Parathyroid adenoma (tissue), 2 donors: ENCODE measurements at regions not wholly inside any gene's neighbourhood (a gene's known extent, or its start where the extent isn't known, plus 50 kb on each side); places are given as distances from the start of the nearest gene placed in this dataset.

Source experiments
- H2AFZ ChIP-seq: fragments of 300-600 bp; sonication (generic); one replicate; pipeline ENCODE4 v1.7.0; 2017; ENCODE audit warnings: antibody characterized with exemption, mild to moderate bottlenecking
- H3K27ac ChIP-seq: fragments of 300-600 bp; sonication (generic); one replicate; pipeline ENCODE4 v1.7.0; 2017
- H3K27me3 ChIP-seq: fragments of 300-600 bp; sonication (generic); one replicate; pipeline ENCODE4 v1.7.0; 2017; ENCODE audit warnings: low read length; ENCODE audit not compliant: control insufficient read depth, insufficient read depth
- H3K36me3 ChIP-seq: fragments of 300-600 bp; sonication (generic); one replicate; pipeline ENCODE4 v1.7.0; 2017; ENCODE audit warnings: low read length; ENCODE audit not compliant: control insufficient read depth, insufficient read depth
- H3K4me1 ChIP-seq: fragments of 300-600 bp; sonication (generic); one replicate; pipeline ENCODE4 v1.7.0; 2017; ENCODE audit warnings: control low read depth
- H3K4me2 ChIP-seq: fragments of 300-600 bp; sonication (generic); one replicate; pipeline ENCODE4 v1.7.0; 2017; ENCODE audit warnings: low read length
- H3K4me3 ChIP-seq: fragments of 300-600 bp; sonication (generic); one replicate; pipeline ENCODE4 v1.7.0; 2017; ENCODE audit warnings: low read depth, low read length
- H3K79me2 ChIP-seq: fragments of 300-600 bp; sonication (generic); one replicate; pipeline ENCODE4 v1.7.0; 2017; ENCODE audit warnings: control low read depth
- H3K9ac ChIP-seq: fragments of 300-600 bp; sonication (generic); one replicate; pipeline ENCODE4 v1.7.0; 2017; ENCODE audit warnings: mild to moderate bottlenecking
- H3K9me3 ChIP-seq: fragments of 300-600 bp; sonication (generic); one replicate; pipeline ENCODE4 v1.7.0; 2017; ENCODE audit warnings: low read length; ENCODE audit not compliant: control insufficient read depth
- TF ChIP-seq, protein P1 (sequence below): fragments of 300-600 bp; sonication (generic); IDR thresholded peaks from one replicate; pipeline ENCODE4 v1.7.0; 2017; ENCODE audit warnings: antibody characterized with exemption, mild to moderate bottlenecking
- donor health status: primary hyperparathyroidism.

- no peaks in the 10 kb centered on the region for H3K9me3 ChIP-seq
- no peak overlapping the region for H3K27ac ChIP-seq
- H3K9ac ChIP-seq, result no peak overlapping the region
- no peaks in the 10 kb centered on the region for H3K36me3 ChIP-seq
- H2AFZ ChIP-seq, result no peak overlapping the region
- H3K4me1 ChIP-seq, result no peaks in the 10 kb centered on the region
- H3K4me3 ChIP-seq, result no peak overlapping the region
- TF ChIP-seq, protein P1, sequence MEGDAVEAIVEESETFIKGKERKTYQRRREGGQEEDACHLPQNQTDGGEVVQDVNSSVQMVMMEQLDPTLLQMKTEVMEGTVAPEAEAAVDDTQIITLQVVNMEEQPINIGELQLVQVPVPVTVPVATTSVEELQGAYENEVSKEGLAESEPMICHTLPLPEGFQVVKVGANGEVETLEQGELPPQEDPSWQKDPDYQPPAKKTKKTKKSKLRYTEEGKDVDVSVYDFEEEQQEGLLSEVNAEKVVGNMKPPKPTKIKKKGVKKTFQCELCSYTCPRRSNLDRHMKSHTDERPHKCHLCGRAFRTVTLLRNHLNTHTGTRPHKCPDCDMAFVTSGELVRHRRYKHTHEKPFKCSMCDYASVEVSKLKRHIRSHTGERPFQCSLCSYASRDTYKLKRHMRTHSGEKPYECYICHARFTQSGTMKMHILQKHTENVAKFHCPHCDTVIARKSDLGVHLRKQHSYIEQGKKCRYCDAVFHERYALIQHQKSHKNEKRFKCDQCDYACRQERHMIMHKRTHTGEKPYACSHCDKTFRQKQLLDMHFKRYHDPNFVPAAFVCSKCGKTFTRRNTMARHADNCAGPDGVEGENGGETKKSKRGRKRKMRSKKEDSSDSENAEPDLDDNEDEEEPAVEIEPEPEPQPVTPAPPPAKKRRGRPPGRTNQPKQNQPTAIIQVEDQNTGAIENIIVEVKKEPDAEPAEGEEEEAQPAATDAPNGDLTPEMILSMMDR, result no peak
- no peaks in the 10 kb centered on the region for H3K27me3 ChIP-seq
- H3K4me2 ChIP-seq, result no peak overlapping the region
- H3K79me2 ChIP-seq, result no peaks in the 10 kb centered on the region
Measured at GRCh38 chr4:89563431-89563830, 255.8 kb upstream of the GPRIN3 start.

GRCh38 chr4:89562746-89563145, 255.1 kb upstream of the GPRIN3 start:
- H3K4me1 ChIP-seq, result no peaks in the 10 kb centered on the region
- no peaks in the 10 kb centered on the region for H3K27me3 ChIP-seq
- no peak overlapping the region for H3K4me2 ChIP-seq
- H3K79me2 ChIP-seq, result no peaks in the 10 kb centered on the region
- no peaks in the 10 kb centered on the region for H3K9me3 ChIP-seq
- no peak overlapping the region for H3K27ac ChIP-seq
- H2AFZ ChIP-seq, result no peak overlapping the region
- TF ChIP-seq, protein P1, result no peak
- no peak overlapping the region for H3K4me3 ChIP-seq
- no peaks in the 10 kb centered on the region for H3K36me3 ChIP-seq
- no peak overlapping the region for H3K9ac ChIP-seq

- Histone ChIP-seq H3K4me3 (no peak overlapping the region), H3K36me3 (no peaks in the 10 kb centered on the region), H3K27me3 (no peaks in the 10 kb centered on the region), H3K27ac (no peak overlapping the region), H3K9ac (no peak overlapping the region), H3K9me3 (no peaks in the 10 kb centered on the region), H3K4me1 (no peaks in the 10 kb centered on the region), H3K79me2 (no peaks in the 10 kb centered on the region), H3K4me2 (no peak overlapping the region), H2AFZ (no peak overlapping the region)
- TF ChIP-seq, protein P1, result no peak
Measured at GRCh38 chr4:89561048-89561447, 253.4 kb upstream of the GPRIN3 start.

DNA sequence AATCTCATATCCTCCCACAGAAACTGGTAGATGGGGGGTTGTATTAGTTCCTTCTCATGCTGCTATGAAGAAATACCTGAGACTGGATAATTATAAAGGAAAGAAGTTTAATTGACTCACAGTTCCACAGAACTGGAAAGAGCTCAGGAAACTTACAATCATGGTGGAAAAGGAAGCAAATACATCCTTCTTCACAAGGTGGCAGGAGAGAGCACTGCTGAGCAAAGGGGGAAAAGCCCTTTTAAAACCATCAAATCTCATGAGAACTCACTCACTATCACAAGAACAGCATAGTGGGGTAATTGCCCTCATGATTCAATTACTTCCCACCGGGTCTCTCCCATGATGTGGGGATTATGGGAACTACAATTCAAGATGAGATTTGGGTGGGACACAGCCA, 250.5 kb upstream of the GPRIN3 start:
- no peaks in the 10 kb centered on the region for H3K36me3 ChIP-seq
- no peaks in the 10 kb centered on the region for H3K79me2 ChIP-seq
- H3K4me2 ChIP-seq, result no peak overlapping the region
- H3K27ac ChIP-seq, result no peak overlapping the region
- TF ChIP-seq, protein P1, result no peak
- no peak overlapping the region for H2AFZ ChIP-seq
- no peak overlapping the region for H3K4me3 ChIP-seq
- H3K27me3 ChIP-seq, result no peaks in the 10 kb centered on the region
- no peak overlapping the region for H3K9ac ChIP-seq
- H3K4me1 ChIP-seq, result no peaks in the 10 kb centered on the region
- H3K9me3 ChIP-seq, result no peaks in the 10 kb centered on the region

GRCh38 chr4:89556601-89557305, 249.2 kb upstream of the GPRIN3 start:
- TF ChIP-seq, protein P1, result no peak
- no peaks in the 10 kb centered on the region for H3K9me3 ChIP-seq

More at GRCh38 chr4:89556601-89557305, 249.2 kb upstream of the GPRIN3 start:
- H2AFZ ChIP-seq, result no peak overlapping the region
- H3K9ac ChIP-seq, result no peak overlapping the region
- no peaks in the 10 kb centered on the region for H3K79me2 ChIP-seq
- no peaks in the 10 kb centered on the region for H3K4me1 ChIP-seq
- H3K4me3 ChIP-seq, result no peak overlapping the region
- H3K27ac ChIP-seq, result no peak overlapping the region
- H3K4me2 ChIP-seq, result no peak overlapping the region
- no peaks in the 10 kb centered on the region for H3K36me3 ChIP-seq
- H3K27me3 ChIP-seq, result no peaks in the 10 kb centered on the region
